ENCODE measurements at regions not wholly inside any gene's neighbourhood (a gene's known extent, or its start where the extent isn't known, plus 50 kb on each side); places are given as distances from the start of the nearest gene placed in this dataset.
A peak's percentile ranks its signal among the peaks of the same experiment; 100 is the strongest.
"Not testable (repeated sequence)": the region's sequence is repeated elsewhere in the genome, so short reads cannot be mapped to it uniquely, and the experiment has no call there.

- no peak overlapping the region for H3K27ac Mint-ChIP-seq
- H3K9me3 ChIP-seq (ENCODE audit: control insufficient read depth in 2 of 2, low read length in 2 of 2): no peaks in the 10 kb centered on the region
- no peak overlapping the region for H3K4me3 ChIP-seq (ENCODE audit: low read depth, low read length)
- ATAC-seq (ENCODE audit: low read depth in 2 of 2): no peak
- H3K36me3 ChIP-seq (ENCODE audit: control insufficient read depth, insufficient read depth, low read length): no peaks in the 10 kb centered on the region
- no peaks in the 10 kb centered on the region for H3K36me3 Mint-ChIP-seq
- H3K4me1 ChIP-seq (ENCODE audit: control insufficient read depth, insufficient read depth, low read length, poor library complexity, severe bottlenecking): no peaks in the 10 kb centered on the region
- no peak for DNase-seq
- no peak overlapping the region for H3K4me3 Mint-ChIP-seq
- peaks cover 0 to 6% (median 2%) of the 10 kb centered on the region in 7 donors for H3K9me3 Mint-ChIP-seq
- H3K27me3 ChIP-seq (ENCODE audit: control insufficient read depth, insufficient read depth, low read length): no peaks in the 10 kb centered on the region
- peaks cover 4 to 17% (median 10%) of the 10 kb centered on the region in 4 donors for H3K4me1 Mint-ChIP-seq
- H3K27me3 Mint-ChIP-seq: peaks cover 7% of the 10 kb centered on the region
- H3K27ac ChIP-seq (ENCODE audit: insufficient read depth, low read length, poor library complexity, severe bottlenecking): no peak overlapping the region
Measured at GRCh38 chr1:121443001-121443540, 258.3 kb downstream of the SRGAP2C start.

- no peak for ATAC-seq (ENCODE audit: low read depth in 2 of 2)
- Histone ChIP-seq H3K36me3 (ENCODE audit: control insufficient read depth, insufficient read depth, low read length) (no peaks in the 10 kb centered on the region), H3K9me3 (ENCODE audit: control insufficient read depth in 2 of 2, low read length in 2 of 2) (no peaks in the 10 kb centered on the region), H3K27ac (ENCODE audit: insufficient read depth, low read length, poor library complexity, severe bottlenecking) (no peak overlapping the region), H3K4me3 (ENCODE audit: low read depth, low read length) (no peak overlapping the region), H3K27me3 (ENCODE audit: control insufficient read depth, insufficient read depth, low read length) (no peaks in the 10 kb centered on the region), H3K4me1 (ENCODE audit: control insufficient read depth, insufficient read depth, low read length, poor library complexity, severe bottlenecking) (no peaks in the 10 kb centered on the region)
- no peak overlapping the region for H3K4me3 Mint-ChIP-seq
- peaks cover 4% of the 10 kb centered on the region for H3K27me3 Mint-ChIP-seq
- no peaks in the 10 kb centered on the region for H3K36me3 Mint-ChIP-seq
- peaks cover 0 to 6% (median 2%) of the 10 kb centered on the region in 7 donors for H3K9me3 Mint-ChIP-seq
- peaks cover 7 to 21% (median 15%) of the 10 kb centered on the region in 4 donors for H3K4me1 Mint-ChIP-seq
- no peak for DNase-seq
- H3K27ac Mint-ChIP-seq: no peak overlapping the region
Measured at GRCh38 chr1:121444096-121444495, 259.3 kb downstream of the SRGAP2C start.

GRCh38 chr1:121445679-121446078, 260.9 kb downstream of the SRGAP2C start:
- no peaks in the 10 kb centered on the region for H3K36me3 Mint-ChIP-seq
- no peak for ATAC-seq (ENCODE audit: low read depth in 2 of 2)

GRCh38 chr1:121447280-121447923, 262.6 kb downstream of the SRGAP2C start:
- not testable (repeated sequence) for H3K4me3 Mint-ChIP-seq; H3K27ac ChIP-seq (ENCODE audit: insufficient read depth, low read length, poor library complexity, severe bottlenecking); H3K9me3 ChIP-seq (ENCODE audit: control insufficient read depth in 2 of 2, low read length in 2 of 2); H3K4me1 ChIP-seq (ENCODE audit: control insufficient read depth, insufficient read depth, low read length, poor library complexity, severe bottlenecking); H3K27me3 Mint-ChIP-seq; H3K9me3 Mint-ChIP-seq; DNase-seq; H3K36me3 Mint-ChIP-seq; H3K36me3 ChIP-seq (ENCODE audit: control insufficient read depth, insufficient read depth, low read length); H3K27me3 ChIP-seq (ENCODE audit: control insufficient read depth, insufficient read depth, low read length); ATAC-seq (ENCODE audit: low read depth in 2 of 2); H3K4me3 ChIP-seq (ENCODE audit: low read depth, low read length)
- peak overlapping the region in 1 of 3 donors; percentile 10 for H3K27ac Mint-ChIP-seq
- H3K4me1 Mint-ChIP-seq: peaks cover 7 to 21% (median 15%) of the 10 kb centered on the region in 4 donors

More at GRCh38 chr1:121445679-121446078, 260.9 kb downstream of the SRGAP2C start:
- H3K9me3 Mint-ChIP-seq: peaks cover 0 to 5% (median under 1%) of the 10 kb centered on the region in 7 donors
- H3K4me3 Mint-ChIP-seq: no peak overlapping the region
- H3K27me3 ChIP-seq (ENCODE audit: control insufficient read depth, insufficient read depth, low read length): no peaks in the 10 kb centered on the region
- H3K4me1 Mint-ChIP-seq: peaks cover 7 to 21% (median 15%) of the 10 kb centered on the region in 4 donors
- H3K27ac ChIP-seq (ENCODE audit: insufficient read depth, low read length, poor library complexity, severe bottlenecking): no peak overlapping the region
- no peaks in the 10 kb centered on the region for H3K9me3 ChIP-seq (ENCODE audit: control insufficient read depth in 2 of 2, low read length in 2 of 2)
- peaks cover 4% of the 10 kb centered on the region for H3K27me3 Mint-ChIP-seq
- H3K4me1 ChIP-seq (ENCODE audit: control insufficient read depth, insufficient read depth, low read length, poor library complexity, severe bottlenecking): no peaks in the 10 kb centered on the region
- H3K36me3 ChIP-seq (ENCODE audit: control insufficient read depth, insufficient read depth, low read length): no peaks in the 10 kb centered on the region
- DNase-seq: no peak
- no peak overlapping the region for H3K27ac Mint-ChIP-seq
- no peak overlapping the region for H3K4me3 ChIP-seq (ENCODE audit: low read depth, low read length)

- not testable (repeated sequence) for ATAC-seq (ENCODE audit: low read depth in 2 of 2); H3K9me3 Mint-ChIP-seq; H3K4me1 ChIP-seq (ENCODE audit: control insufficient read depth, insufficient read depth, low read length, poor library complexity, severe bottlenecking); H3K36me3 Mint-ChIP-seq; H3K27me3 Mint-ChIP-seq; H3K27ac ChIP-seq (ENCODE audit: insufficient read depth, low read length, poor library complexity, severe bottlenecking); H3K27me3 ChIP-seq (ENCODE audit: control insufficient read depth, insufficient read depth, low read length); H3K36me3 ChIP-seq (ENCODE audit: control insufficient read depth, insufficient read depth, low read length); H3K4me3 Mint-ChIP-seq; H3K4me3 ChIP-seq (ENCODE audit: low read depth, low read length); H3K9me3 ChIP-seq (ENCODE audit: control insufficient read depth in 2 of 2, low read length in 2 of 2); DNase-seq; H3K27ac Mint-ChIP-seq
- peaks cover 4 to 21% (median 14%) of the 10 kb centered on the region in 4 donors for H3K4me1 Mint-ChIP-seq
Measured at GRCh38 chr1:121448064-121448463, 263.3 kb downstream of the SRGAP2C start.

GRCh38 chr1:121448851-121449250, 264.1 kb downstream of the SRGAP2C start:
- Histone ChIP-seq H3K27me3 (ENCODE audit: control insufficient read depth, insufficient read depth, low read length) (no peaks in the 10 kb centered on the region), H3K9me3 (ENCODE audit: control insufficient read depth in 2 of 2, low read length in 2 of 2) (no peaks in the 10 kb centered on the region), H3K4me3 (ENCODE audit: low read depth, low read length) (no peak overlapping the region), H3K27ac (ENCODE audit: insufficient read depth, low read length, poor library complexity, severe bottlenecking) (no peak overlapping the region), H3K36me3 (ENCODE audit: control insufficient read depth, insufficient read depth, low read length) (no peaks in the 10 kb centered on the region), H3K4me1 (ENCODE audit: control insufficient read depth, insufficient read depth, low read length, poor library complexity, severe bottlenecking) (no peaks in the 10 kb centered on the region)
- no peak for ATAC-seq (ENCODE audit: low read depth in 2 of 2)
- Mint-ChIP-seq H3K27ac (peak overlapping the region in 1 of 3 donors; percentile 28), H3K4me3 (no peak overlapping the region), H3K36me3 (no peaks in the 10 kb centered on the region), H3K4me1 (peaks cover 2 to 21% (median 13%) of the 10 kb centered on the region in 4 donors), H3K9me3 (peaks cover 0 to 6% (median 0%) of the 10 kb centered on the region in 7 donors), H3K27me3 (no peaks in the 10 kb centered on the region)
- no peak for DNase-seq

- Histone ChIP-seq H3K36me3 (ENCODE audit: control insufficient read depth, insufficient read depth, low read length) (no peaks in the 10 kb centered on the region), H3K27ac (ENCODE audit: insufficient read depth, low read length, poor library complexity, severe bottlenecking) (no peak overlapping the region), H3K9me3 (ENCODE audit: control insufficient read depth in 2 of 2, low read length in 2 of 2) (no peaks in the 10 kb centered on the region), H3K4me3 (ENCODE audit: low read depth, low read length) (no peak overlapping the region), H3K27me3 (ENCODE audit: control insufficient read depth, insufficient read depth, low read length) (no peaks in the 10 kb centered on the region), H3K4me1 (ENCODE audit: control insufficient read depth, insufficient read depth, low read length, poor library complexity, severe bottlenecking) (no peaks in the 10 kb centered on the region)
- no peak overlapping the region for H3K4me3 Mint-ChIP-seq
- ATAC-seq (ENCODE audit: low read depth in 2 of 2) (no peak), DNase-seq (no peak)
- peaks cover 0 to 6% (median 0%) of the 10 kb centered on the region in 7 donors for H3K9me3 Mint-ChIP-seq
- H3K4me1 Mint-ChIP-seq: peaks cover 3 to 14% (median 7%) of the 10 kb centered on the region in 4 donors
- no peaks in the 10 kb centered on the region for H3K27me3 Mint-ChIP-seq
- H3K27ac Mint-ChIP-seq: no peak overlapping the region
- no peaks in the 10 kb centered on the region for H3K36me3 Mint-ChIP-seq
Measured at GRCh38 chr1:121452484-121452883, 267.7 kb downstream of the SRGAP2C start.

All from CD4-positive, CD25-positive, alpha-beta regulatory T cell (primary cell).